NCI-H2227 (cell line): ENCODE measurements at regions not wholly inside any gene's neighbourhood (a gene's known extent, or its start where the extent isn't known, plus 50 kb on each side); places are given as distances from the start of the nearest gene placed in this dataset.

Source experiments
- DNase-seq: peaks from one replicate; lab custom pipeline; 2025; ENCODE audit not compliant: unreplicated experiment; lab: John Stamatoyannopoulos, UW

DNA sequence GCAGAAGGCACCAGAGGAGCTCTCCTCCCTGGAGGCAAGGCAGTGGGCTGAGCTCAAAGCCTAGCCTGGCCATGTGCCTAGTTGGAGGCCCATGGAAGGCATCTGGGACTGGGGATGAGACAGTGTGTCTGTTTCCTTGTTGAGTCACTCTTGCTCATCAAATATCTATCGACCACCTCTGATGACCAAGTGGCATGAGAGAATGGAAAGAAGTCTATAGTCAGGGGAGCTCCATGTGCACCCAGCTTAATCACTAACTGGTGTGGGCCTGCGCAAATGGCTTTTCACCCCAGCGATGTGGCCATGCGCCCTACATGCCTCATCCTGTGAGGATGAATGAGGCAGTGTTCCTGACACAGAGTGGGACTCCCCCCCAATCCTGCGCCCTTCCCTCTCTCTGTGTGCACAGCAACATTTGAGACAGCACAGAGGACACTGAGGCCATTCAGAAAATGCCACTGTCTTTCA is 229.9 kb downstream of the RPS24 start:
- no peak for DNase-seq

DNA sequence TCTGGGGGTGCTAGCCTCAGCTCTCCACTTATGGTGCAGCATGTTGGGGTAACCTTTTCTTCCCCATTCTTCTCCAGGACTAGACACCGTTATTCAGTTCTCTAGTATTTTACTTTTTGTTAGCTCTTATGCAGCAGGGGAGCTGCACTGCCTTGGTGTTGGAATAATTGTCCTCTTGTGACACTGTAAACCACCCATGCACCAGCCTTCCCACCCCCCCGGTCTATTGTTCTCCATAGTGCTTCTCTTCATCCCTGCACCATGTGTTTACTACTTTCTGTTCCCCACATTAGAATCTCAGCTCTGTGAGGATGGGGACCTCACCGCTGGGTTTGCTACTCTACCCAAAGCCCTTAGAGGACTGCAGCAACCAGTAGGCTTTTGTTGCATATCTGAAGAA is 230.7 kb downstream of the RPS24 start:
- no peak for DNase-seq

DNA sequence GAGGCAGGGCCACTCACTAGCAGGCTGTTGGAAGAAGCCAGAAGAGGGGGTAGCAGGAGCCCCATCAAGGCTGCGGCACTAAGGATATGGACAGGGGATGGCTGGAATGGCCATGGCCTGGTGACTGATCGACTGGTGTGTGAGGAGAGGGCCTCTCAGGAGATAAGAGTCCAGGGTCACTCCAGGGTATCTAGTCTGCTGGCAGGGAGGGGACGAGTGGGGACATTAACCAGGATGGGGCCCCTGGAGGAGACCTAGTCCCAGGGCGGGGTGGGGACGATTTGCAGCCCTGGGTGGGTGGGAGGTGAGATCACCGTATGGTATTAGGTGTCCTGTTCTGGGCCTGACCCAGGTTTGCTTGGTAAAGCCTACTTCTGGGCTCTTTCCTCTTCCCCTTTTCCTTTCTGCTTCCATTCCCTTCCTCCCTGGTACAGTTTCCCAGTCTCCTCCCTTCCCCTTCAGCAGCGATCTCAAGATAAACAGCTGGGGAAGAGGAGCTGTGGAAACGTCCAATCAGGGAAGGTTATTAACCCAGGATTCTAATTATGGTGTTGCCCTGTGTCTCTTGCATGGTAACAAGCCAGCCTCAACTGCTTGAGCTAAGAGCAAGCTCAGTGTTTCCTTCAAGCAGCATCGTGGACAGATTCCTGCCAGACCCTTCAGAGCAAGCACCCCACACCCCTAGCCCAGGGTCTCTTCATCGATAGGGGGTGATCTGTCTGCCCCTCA is 233.2 kb downstream of the RPS24 start:
- no peak for DNase-seq

DNA sequence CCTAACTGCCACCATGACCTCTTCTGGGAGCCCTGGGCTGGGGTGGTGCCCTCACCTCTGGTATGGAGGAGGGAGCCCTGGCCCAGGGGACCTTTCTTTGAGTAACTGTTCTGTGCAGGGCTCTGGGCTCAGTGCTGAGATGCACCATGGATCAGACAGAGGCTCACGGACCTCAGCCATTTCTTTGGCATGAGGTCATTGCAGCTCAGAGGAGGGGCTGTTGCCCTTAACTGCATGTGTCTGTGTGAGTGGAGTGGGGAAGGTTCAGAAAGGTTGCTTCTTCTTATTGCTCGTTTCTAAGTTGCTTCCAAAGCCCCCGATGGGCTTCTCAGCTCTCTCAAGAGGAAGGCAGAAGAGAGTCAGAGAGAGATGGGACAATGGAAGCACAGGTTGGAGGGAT is 233.9 kb downstream of the RPS24 start:
- DNase-seq, result no peak

- no peak for DNase-seq
Measured at GRCh38 chr10:78269060-78269459, 235.4 kb downstream of the RPS24 start.

DNA sequence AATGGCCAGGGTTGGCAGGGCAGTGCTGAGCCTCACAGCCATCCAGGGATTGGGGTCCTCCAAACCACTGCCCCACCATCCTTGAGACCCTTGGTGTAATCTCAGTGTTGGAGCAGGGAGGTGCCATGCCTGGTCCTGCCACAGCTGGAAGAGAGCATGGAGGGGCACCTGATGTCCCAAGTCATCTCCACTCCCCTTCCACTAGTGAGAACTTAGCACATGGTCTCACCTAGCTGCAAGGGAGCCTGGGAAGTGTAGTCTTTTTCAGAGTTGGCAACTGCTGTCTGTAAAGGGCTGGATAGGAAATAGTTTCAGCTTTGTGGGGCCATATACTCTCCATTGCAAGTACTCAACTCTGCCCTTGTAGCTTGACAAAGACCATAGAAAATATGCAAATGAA is 238.7 kb downstream of the RPS24 start:
- no peak for DNase-seq

DNA sequence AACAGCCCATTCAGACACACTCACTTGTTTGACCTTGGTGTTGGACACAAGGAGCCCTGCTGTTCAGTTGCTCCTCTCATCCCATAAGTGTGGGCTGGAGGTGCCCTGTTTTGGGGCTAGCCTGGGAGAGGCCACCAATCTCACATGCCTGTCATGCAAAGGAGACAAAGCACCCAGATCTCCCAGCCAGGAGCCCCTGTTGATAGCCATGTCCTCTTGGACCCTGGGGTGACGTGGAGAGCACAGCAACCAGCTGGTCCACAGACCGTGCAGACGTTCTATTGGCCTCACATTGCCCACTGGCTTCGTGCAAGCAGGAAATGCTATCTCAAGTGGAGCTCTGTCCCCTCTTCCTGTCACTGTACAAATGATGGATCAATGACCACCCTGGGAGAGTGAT is 240.8 kb downstream of the RPS24 start:
- no peak for DNase-seq

DNA sequence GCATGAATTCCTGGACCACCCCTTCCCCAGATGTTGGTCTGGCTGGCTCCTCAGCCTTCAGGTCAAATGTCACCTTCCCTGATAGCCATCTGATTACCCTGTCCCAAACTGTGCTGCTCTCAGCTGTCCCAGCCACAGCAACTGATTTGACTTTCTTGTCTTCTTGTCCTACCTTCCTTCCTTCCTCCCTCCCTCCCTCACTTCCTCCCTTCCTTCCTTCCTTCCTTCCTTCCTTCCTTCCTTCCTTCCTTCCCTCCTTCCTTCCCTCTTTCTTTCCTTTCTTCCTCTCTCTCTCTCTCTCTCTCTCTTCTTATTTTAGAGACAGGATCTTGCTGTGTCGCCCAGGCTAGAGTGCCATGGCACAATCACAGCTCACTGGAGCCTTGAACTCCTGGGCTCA is 242.5 kb downstream of the RPS24 start:
- DNase-seq, result no peak

DNA sequence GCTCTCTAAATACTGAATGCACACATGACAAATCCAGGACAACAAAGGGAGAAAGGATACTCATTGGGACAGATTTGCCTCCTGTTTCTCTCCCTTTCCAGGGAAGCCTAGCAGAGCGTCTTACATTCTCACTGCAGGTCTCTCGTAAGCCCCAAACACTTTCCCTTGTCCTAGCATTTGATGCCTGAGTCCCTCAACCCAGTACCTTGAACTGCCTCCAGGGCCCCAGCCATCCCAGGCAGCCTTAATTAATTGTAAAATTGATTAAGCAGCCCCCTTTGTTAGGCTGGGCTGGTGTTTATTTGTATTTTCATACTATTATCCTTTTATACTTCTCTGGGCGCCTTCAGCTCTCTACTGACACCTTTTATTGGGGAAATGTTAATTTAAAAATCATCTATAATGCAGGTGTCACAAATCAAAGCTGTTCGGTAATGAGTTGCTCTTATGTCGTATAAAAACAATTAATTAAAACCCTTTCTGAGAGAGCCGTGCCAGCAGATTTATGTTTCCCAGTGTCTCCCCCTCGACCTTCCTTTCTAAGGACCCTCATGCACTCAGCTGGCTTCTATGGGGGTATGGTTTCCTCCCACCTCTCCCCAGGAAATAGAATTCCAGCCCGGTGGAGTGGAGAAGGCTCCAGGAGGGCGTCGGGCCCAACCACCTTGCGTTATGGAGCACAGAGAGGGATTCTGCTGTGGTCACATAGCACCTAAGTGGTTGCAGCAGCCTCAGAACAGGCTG is 243.8 kb downstream of the RPS24 start:
- DNase-seq, result no peak

- DNase-seq, result no peak
Measured at GRCh38 chr10:78278058-78278404, 244.4 kb downstream of the RPS24 start.

DNA sequence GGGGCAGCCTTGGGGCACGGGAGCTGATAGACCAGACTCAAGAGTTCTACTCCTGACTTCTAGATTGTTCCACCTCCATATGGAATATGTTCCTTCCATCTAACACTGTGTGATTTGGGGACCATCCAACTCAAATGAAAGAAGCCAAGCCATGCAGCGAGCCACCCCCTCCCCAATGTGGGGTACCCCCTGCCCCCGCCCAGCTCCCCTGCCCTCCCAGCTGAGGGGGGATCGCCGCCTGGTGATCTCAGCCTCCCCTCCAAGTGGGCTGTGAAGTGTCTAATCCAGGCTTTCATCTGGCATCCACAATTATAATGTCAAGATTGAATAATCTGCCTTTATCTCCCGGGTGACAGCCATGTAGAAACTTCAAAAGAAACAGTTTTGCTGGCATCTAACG is 246.1 kb downstream of the RPS24 start:
- no peak for DNase-seq

- no peak for DNase-seq
Measured at GRCh38 chr10:78280604-78281003, 246.9 kb downstream of the RPS24 start.

- no peak for DNase-seq
Measured at GRCh38 chr10:78281627-78282026, 248.0 kb downstream of the RPS24 start.

GRCh38 chr10:78283069-78283682 is 249.5 kb downstream of the RPS24 start:
- DNase-seq, result no peak

DNA sequence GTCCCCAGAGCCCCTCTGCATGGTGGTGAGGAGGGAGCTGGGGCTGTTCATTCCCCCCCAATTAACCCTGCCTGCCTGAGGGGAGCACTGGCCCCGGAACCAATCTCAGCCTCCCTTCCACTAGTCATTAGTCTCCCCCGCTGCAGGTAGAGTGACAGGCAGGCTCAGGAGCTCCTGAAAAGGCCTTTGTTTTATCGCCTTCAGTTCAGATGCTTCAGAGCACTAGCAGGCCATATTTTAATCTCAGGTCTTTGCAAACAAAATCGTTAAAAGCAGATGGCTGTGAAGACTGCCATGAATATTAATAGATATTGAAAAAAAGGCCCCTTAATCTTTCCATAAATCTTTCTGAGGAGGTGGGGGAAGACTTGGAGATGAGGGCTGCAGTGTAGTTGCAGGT is 250.7 kb downstream of the RPS24 start:
- DNase-seq, result no peak

DNA sequence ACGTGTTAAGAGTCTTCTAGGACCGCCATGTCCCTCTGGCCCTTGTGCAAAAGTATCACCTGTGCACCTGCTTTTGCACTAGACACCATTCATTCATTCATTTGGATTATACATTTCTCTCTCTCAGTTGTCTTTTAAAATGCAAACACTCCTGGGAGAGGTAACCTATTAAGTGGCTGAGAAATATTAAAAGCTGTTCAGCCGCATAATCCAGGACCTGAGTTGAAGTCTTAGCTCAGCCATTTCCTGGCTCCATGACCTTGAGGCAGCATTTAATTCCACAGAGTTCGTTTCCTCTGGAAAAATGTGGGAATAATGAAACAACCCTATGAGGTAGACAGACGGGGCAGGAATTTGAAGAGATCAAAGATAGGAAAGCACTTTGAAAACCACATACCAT is 251.6 kb downstream of the RPS24 start:
- no peak for DNase-seq

DNA sequence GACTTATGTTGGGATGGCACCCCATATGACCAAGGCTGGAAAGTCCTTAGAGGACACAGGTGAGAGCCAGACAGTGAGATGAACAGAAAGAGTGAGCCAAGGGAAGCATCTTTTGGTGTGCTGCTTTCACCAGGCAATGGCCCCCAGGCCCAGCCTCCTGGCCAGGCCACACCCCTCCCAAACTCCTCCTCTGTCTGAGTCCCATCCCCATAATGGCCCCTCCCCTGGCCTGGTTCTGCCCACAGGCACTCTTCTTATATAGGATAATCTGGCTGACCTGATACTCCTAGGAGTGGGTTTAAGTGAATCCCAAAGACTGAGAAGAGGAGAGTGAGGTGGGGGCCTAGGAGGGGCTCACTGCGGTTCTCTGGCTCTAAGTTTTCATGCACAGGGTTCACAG is 252.5 kb downstream of the RPS24 start:
- DNase-seq, result no peak

- no peak for DNase-seq
Measured at GRCh38 chr10:78286668-78287067, 253.0 kb downstream of the RPS24 start.

DNA sequence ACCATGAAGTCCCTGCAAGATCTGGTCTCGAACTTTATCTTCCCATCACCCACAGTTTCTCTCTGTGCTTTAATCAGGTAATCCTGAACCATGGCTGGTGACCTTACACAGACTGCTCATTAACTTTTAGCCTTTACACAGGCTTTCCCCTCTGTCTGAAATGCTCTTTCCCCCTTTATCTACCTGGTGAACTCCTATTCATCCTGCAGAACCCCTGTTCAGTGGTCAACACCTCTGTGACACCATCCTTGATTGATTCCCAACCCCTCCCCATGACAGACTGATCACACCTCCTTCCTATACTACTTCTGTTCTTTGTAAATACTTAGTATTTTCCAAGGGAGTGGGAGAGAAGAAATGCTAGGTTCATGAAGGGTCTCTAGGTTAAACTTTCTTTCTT is 254.0 kb downstream of the RPS24 start:
- DNase-seq, result no peak

- no peak for DNase-seq
Measured at GRCh38 chr10:78288663-78289062, 255.0 kb downstream of the RPS24 start.

DNA sequence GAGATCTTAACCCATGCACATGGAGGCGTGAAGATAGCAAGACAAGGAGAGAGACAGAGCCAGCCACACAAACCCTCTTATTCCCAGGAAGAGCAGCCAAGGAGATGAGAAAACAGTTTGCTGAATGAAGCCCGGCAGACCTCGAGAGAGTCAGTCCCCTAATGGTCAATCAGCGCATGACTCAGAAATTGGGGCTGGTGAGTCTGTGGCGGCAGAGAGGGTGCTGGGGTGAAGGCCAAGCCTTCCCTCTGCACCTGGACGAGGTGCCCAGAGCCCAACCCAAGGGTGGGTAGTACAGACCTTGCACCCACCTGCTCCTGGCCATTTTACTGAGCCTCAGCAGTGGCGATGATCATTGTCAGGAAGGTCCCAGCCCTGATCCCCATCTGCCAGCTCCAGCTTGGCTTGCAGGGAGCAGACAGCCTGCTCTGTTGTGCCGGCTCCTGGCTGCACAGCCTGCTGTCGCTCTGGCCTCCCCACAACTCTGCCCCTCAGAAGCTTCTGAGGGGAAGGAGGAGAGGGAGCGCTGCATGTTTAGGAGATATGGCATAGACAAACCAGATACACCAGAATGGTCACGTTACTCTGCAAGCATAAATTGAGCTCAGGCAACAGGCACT is 256.6 kb downstream of the RPS24 start:
- no peak for DNase-seq

DNA sequence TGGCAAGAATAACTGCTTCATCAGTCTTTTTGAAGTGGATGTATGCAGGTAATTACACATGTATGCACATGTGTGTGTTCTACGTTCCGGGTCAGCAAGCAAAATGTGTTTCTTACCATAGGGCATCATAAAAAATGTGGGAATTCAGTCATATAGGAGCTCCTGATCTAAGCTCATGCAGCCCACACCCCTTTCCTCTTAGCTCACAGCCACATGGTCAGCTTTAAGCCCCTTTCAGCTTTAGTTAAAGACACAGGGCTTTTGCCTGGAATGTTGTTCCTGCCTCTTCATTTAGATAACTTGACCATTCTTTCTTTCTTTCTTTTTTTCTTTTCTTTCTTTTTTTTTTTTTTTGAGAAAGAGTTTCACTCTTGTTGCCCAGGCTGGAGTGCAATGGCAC is 258.1 kb downstream of the RPS24 start:
- no peak for DNase-seq
